GM23338 (cell line): ENCODE measurements at regions not wholly inside any gene's neighbourhood (a gene's known extent, or its start where the extent isn't known, plus 50 kb on each side); places are given as distances from the start of the nearest gene placed in this dataset.

Source experiments
- ATAC-seq: fragments of 200-7000 bp; cut with Tn5 transposase; 3 replicates; pipeline ENCODE4 v1.9.1; 2020
- DNase-seq: peaks from one replicate; pipeline ENCODE4 v3.0.0-alpha.2; 2015; ENCODE audit warnings: low spot score
- H2AFZ ChIP-seq: fragments of 200-600 bp; sonication (generic); 2 replicates; pipeline ENCODE4 v1.8.0; 2016; ENCODE audit warnings: antibody characterized with exemption, mild to moderate bottlenecking, moderate library complexity
- H3F3A ChIP-seq: fragments of 200-600 bp; sonication (generic); replicated peaks from 2 replicates; pipeline ENCODE4 v1.8.0; 2017; ENCODE audit warnings: antibody characterized with exemption, mixed run types, low read depth
- H3K27ac ChIP-seq: fragments of 200-600 bp; sonication (generic); 2 replicates; pipeline ENCODE4 v1.6.1; 2016; ENCODE audit warnings: low read depth
- H3K27me3 ChIP-seq: fragments of 200-600 bp; sonication (generic); 2 replicates; pipeline ENCODE4 v1.8.0; 2016; ENCODE audit warnings: mild to moderate bottlenecking, mixed run types, moderate library complexity; ENCODE audit not compliant: insufficient read depth
- H3K36me3 ChIP-seq: fragments of 200-600 bp; sonication (generic); 2 replicates; pipeline ENCODE4 v1.8.0; 2016; ENCODE audit warnings: mild to moderate bottlenecking; ENCODE audit not compliant: insufficient read depth
- H3K4me1 ChIP-seq: fragments of 200-600 bp; sonication (generic); 2 replicates; pipeline ENCODE4 v1.8.0; 2016; ENCODE audit warnings: mild to moderate bottlenecking, moderate library complexity; ENCODE audit not compliant: insufficient read depth
- H3K4me2 ChIP-seq: fragments of 200-600 bp; sonication (generic); 2 replicates; pipeline ENCODE4 v1.7.1; 2017; ENCODE audit warnings: mixed run types
- H3K4me3 ChIP-seq: fragments of 200-600 bp; sonication (generic); 2 replicates; pipeline ENCODE4 v1.6.1; 2016; ENCODE audit warnings: mixed run types
- H3K79me2 ChIP-seq: fragments of 200-600 bp; sonication (generic); replicated peaks from 2 replicates; pipeline ENCODE4 v1.8.0; 2017; ENCODE audit warnings: mild to moderate bottlenecking; ENCODE audit not compliant: insufficient read depth
- H3K9me2 ChIP-seq: fragments of 200-600 bp; sonication (generic); 2 replicates; pipeline ENCODE4 v1.8.0; 2017; ENCODE audit not compliant: insufficient read depth
- H4K20me1 ChIP-seq: fragments of 200-600 bp; sonication (generic); replicated peaks from 2 replicates; pipeline ENCODE4 v1.8.0; 2017; ENCODE audit warnings: mild to moderate bottlenecking; ENCODE audit not compliant: insufficient read depth
- H3K27ac Mint-ChIP-seq: 2 replicates; pipeline ENCODE4 v1.8.0; 2020; ENCODE audit warnings: inconsistent platforms, mild to moderate bottlenecking, moderate library complexity, mixed read lengths
- H3K27me3 Mint-ChIP-seq: 3 replicates; pipeline ENCODE4 v1.8.0; 2022; ENCODE audit warnings: low read depth, mild to moderate bottlenecking, moderate library complexity, mixed read lengths, inconsistent platforms; ENCODE audit not compliant: insufficient read depth, poor library complexity
- H3K36me3 Mint-ChIP-seq: 3 replicates; pipeline ENCODE4 v1.8.0; 2021; ENCODE audit warnings: low read depth, mild to moderate bottlenecking, inconsistent platforms, moderate library complexity, mixed read lengths
- H3K4me1 Mint-ChIP-seq: 3 replicates; pipeline ENCODE4 v1.8.0; 2020; ENCODE audit warnings: mild to moderate bottlenecking, inconsistent platforms, mixed read lengths
- H3K4me3 Mint-ChIP-seq: 3 replicates; pipeline ENCODE4 v1.8.0; 2021; ENCODE audit warnings: moderate library complexity, mild to moderate bottlenecking, inconsistent platforms, mixed read lengths
- H3K9me3 Mint-ChIP-seq: 3 replicates; pipeline ENCODE4 v1.8.0; 2020; ENCODE audit warnings: moderate library complexity, mild to moderate bottlenecking, inconsistent platforms, mixed read lengths
- CREB1 ChIP-seq: fragments of 250-450 bp; sonication (Bioruptor Pico); IDR thresholded peaks from 2 replicates; pipeline ENCODE4 v1.5.0; 2020; ENCODE audit warnings: low read depth, mild to moderate bottlenecking, moderate library complexity
- EZH2 ChIP-seq: fragments of 200-600 bp; sonication (generic); IDR thresholded peaks from one replicate; pipeline ENCODE4 v1.8.0; 2017; ENCODE audit warnings: antibody characterized with exemption, mild to moderate bottlenecking, low read depth; ENCODE audit not compliant: unreplicated experiment
- EZH2phosphoT487 ChIP-seq: fragments of 200-600 bp; sonication (generic); IDR thresholded peaks from one replicate; pipeline ENCODE4 v1.8.1; 2018; ENCODE audit warnings: antibody characterized with exemption; ENCODE audit not compliant: unreplicated experiment
- NANOG ChIP-seq: IDR thresholded peaks from 2 replicates; pipeline ENCODE4 v1.6.1; 2016; ENCODE audit warnings: antibody characterized with exemption, borderline replicate concordance
- POLR2AphosphoS5 ChIP-seq: IDR thresholded peaks from 2 replicates; pipeline ENCODE4 v1.6.1; 2016; ENCODE audit warnings: antibody characterized with exemption, low read depth
- ZNF331 ChIP-seq: fragments of 250-450 bp; sonication (Bioruptor Pico); IDR thresholded peaks from 2 replicates; pipeline ENCODE4 v1.5.0; 2020; ENCODE audit warnings: low read depth, mild to moderate bottlenecking, moderate library complexity
- TF ChIP-seq, protein P1 (sequence below): IDR thresholded peaks from 2 replicates; pipeline ENCODE4 v1.6.1; 2016; ENCODE audit warnings: antibody characterized with exemption
- TF ChIP-seq, protein P2 (sequence below): fragments of 250-450 bp; sonication (Bioruptor Pico); IDR thresholded peaks from 2 replicates; pipeline ENCODE4 v1.5.0; 2020; ENCODE audit warnings: mild to moderate bottlenecking, moderate library complexity
- TF ChIP-seq, protein P3 (sequence below), 2 experiments: fragments of 200-600 bp in 1 of 2; sonication (generic) in 1 of 2; conservative IDR thresholded peaks; 2 replicates each; pipeline versions ENCODE4 v1.5.1 to v1.6.1; 2016 to 2017; ENCODE audit warnings: antibody characterized with exemption in 2 of 2, low read depth in 2 of 2, mild to moderate bottlenecking in 2 of 2, moderate library complexity in 1 of 2
- TF ChIP-seq, protein P4 (sequence below): IDR thresholded peaks from one replicate; pipeline ENCODE4 v1.6.1; 2018; ENCODE audit warnings: antibody characterized with exemption; ENCODE audit not compliant: unreplicated experiment

DNA sequence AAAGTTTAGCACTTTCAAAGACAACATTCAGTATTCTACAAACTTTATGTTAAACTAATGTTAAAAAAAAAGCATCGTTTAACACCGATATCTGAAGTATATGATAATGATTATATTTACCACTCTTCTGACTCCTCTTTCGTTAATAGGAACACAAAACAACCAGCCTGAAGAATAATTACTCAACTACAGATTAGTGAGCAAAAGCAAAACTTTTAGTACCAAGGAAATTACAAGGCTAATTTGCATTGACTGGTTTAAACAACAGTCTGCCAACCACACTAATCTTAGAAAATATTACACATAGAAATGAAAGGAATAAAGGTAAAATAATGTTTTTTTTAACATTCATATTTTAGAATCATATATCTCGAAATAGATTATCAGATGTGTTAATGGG is 500.7 kb downstream of the LMO4 start:
- no peak for DNase-seq
- no peaks in the 10 kb centered on the region for H3K27me3 ChIP-seq
- no peaks in the 10 kb centered on the region for H3K36me3 ChIP-seq
- H3K4me1 ChIP-seq, result no peaks in the 10 kb centered on the region
- no peaks in the 10 kb centered on the region for H3K79me2 ChIP-seq
- ATAC-seq, result no peak
- TF ChIP-seq POLR2AphosphoS5 (no peak), NANOG (no peak), EZH2 (no peak), EZH2phosphoT487 (no peak), CREB1 (CRISPR knock-in tag) (no peak), ZNF331 (CRISPR knock-in tag) (no peak)
- TF ChIP-seq, protein P1, sequence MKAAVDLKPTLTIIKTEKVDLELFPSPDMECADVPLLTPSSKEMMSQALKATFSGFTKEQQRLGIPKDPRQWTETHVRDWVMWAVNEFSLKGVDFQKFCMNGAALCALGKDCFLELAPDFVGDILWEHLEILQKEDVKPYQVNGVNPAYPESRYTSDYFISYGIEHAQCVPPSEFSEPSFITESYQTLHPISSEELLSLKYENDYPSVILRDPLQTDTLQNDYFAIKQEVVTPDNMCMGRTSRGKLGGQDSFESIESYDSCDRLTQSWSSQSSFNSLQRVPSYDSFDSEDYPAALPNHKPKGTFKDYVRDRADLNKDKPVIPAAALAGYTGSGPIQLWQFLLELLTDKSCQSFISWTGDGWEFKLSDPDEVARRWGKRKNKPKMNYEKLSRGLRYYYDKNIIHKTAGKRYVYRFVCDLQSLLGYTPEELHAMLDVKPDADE, result no peak
- TF ChIP-seq, protein P2, sequence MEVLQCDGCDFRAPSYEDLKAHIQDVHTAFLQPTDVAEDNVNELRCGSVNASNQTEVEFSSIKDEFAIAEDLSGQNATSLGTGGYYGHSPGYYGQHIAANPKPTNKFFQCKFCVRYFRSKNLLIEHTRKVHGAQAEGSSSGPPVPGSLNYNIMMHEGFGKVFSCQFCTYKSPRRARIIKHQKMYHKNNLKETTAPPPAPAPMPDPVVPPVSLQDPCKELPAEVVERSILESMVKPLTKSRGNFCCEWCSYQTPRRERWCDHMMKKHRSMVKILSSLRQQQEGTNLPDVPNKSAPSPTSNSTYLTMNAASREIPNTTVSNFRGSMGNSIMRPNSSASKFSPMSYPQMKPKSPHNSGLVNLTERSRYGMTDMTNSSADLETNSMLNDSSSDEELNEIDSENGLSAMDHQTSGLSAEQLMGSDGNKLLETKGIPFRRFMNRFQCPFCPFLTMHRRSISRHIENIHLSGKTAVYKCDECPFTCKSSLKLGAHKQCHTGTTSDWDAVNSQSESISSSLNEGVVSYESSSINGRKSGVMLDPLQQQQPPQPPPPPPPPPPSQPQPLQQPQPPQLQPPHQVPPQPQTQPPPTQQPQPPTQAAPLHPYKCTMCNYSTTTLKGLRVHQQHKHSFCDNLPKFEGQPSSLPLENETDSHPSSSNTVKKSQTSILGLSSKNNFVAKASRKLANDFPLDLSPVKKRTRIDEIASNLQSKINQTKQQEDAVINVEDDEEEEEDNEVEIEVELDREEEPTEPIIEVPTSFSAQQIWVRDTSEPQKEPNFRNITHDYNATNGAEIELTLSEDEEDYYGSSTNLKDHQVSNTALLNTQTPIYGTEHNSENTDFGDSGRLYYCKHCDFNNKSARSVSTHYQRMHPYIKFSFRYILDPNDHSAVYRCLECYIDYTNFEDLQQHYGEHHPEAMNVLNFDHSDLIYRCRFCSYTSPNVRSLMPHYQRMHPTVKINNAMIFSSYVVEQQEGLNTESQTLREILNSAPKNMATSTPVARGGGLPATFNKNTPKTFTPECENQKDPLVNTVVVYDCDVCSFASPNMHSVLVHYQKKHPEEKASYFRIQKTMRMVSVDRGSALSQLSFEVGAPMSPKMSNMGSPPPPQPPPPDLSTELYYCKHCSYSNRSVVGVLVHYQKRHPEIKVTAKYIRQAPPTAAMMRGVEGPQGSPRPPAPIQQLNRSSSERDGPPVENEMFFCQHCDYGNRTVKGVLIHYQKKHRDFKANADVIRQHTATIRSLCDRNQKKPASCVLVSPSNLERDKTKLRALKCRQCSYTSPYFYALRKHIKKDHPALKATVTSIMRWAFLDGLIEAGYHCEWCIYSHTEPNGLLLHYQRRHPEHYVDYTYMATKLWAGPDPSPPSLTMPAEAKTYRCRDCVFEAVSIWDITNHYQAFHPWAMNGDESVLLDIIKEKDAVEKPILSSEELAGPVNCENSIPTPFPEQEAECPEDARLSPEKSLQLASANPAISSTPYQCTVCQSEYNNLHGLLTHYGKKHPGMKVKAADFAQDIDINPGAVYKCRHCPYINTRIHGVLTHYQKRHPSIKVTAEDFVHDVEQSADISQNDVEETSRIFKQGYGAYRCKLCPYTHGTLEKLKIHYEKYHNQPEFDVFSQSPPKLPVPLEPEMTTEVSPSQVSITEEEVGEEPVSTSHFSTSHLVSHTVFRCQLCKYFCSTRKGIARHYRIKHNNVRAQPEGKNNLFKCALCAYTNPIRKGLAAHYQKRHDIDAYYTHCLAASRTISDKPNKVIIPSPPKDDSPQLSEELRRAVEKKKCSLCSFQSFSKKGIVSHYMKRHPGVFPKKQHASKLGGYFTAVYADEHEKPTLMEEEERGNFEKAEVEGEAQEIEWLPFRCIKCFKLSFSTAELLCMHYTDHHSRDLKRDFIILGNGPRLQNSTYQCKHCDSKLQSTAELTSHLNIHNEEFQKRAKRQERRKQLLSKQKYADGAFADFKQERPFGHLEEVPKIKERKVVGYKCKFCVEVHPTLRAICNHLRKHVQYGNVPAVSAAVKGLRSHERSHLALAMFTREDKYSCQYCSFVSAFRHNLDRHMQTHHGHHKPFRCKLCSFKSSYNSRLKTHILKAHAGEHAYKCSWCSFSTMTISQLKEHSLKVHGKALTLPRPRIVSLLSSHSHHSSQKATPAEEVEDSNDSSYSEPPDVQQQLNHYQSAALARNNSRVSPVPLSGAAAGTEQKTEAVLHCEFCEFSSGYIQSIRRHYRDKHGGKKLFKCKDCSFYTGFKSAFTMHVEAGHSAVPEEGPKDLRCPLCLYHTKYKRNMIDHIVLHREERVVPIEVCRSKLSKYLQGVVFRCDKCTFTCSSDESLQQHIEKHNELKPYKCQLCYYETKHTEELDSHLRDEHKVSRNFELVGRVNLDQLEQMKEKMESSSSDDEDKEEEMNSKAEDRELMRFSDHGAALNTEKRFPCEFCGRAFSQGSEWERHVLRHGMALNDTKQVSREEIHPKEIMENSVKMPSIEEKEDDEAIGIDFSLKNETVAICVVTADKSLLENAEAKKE (CRISPR knock-in tag), result no peak
- TF ChIP-seq, protein P3, sequence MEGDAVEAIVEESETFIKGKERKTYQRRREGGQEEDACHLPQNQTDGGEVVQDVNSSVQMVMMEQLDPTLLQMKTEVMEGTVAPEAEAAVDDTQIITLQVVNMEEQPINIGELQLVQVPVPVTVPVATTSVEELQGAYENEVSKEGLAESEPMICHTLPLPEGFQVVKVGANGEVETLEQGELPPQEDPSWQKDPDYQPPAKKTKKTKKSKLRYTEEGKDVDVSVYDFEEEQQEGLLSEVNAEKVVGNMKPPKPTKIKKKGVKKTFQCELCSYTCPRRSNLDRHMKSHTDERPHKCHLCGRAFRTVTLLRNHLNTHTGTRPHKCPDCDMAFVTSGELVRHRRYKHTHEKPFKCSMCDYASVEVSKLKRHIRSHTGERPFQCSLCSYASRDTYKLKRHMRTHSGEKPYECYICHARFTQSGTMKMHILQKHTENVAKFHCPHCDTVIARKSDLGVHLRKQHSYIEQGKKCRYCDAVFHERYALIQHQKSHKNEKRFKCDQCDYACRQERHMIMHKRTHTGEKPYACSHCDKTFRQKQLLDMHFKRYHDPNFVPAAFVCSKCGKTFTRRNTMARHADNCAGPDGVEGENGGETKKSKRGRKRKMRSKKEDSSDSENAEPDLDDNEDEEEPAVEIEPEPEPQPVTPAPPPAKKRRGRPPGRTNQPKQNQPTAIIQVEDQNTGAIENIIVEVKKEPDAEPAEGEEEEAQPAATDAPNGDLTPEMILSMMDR (conservative IDR thresholded peaks at IDR 0.05; ENCODE audit: low read depth in 2 of 2), result no peak
- TF ChIP-seq, protein P4, sequence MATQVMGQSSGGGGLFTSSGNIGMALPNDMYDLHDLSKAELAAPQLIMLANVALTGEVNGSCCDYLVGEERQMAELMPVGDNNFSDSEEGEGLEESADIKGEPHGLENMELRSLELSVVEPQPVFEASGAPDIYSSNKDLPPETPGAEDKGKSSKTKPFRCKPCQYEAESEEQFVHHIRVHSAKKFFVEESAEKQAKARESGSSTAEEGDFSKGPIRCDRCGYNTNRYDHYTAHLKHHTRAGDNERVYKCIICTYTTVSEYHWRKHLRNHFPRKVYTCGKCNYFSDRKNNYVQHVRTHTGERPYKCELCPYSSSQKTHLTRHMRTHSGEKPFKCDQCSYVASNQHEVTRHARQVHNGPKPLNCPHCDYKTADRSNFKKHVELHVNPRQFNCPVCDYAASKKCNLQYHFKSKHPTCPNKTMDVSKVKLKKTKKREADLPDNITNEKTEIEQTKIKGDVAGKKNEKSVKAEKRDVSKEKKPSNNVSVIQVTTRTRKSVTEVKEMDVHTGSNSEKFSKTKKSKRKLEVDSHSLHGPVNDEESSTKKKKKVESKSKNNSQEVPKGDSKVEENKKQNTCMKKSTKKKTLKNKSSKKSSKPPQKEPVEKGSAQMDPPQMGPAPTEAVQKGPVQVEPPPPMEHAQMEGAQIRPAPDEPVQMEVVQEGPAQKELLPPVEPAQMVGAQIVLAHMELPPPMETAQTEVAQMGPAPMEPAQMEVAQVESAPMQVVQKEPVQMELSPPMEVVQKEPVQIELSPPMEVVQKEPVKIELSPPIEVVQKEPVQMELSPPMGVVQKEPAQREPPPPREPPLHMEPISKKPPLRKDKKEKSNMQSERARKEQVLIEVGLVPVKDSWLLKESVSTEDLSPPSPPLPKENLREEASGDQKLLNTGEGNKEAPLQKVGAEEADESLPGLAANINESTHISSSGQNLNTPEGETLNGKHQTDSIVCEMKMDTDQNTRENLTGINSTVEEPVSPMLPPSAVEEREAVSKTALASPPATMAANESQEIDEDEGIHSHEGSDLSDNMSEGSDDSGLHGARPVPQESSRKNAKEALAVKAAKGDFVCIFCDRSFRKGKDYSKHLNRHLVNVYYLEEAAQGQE, result no peak
- no peaks in the 10 kb centered on the region for H3K27me3 Mint-ChIP-seq
- no peaks in the 10 kb centered on the region for H3K9me3 Mint-ChIP-seq
- no peak overlapping the region for H3K4me3 Mint-ChIP-seq
- no peaks in the 10 kb centered on the region for H4K20me1 ChIP-seq
- H3K36me3 Mint-ChIP-seq, result no peaks in the 10 kb centered on the region
- no peak overlapping the region for H3K4me2 ChIP-seq
- H3K4me1 Mint-ChIP-seq, result no peaks in the 10 kb centered on the region; the same call in 2 of the 3 replicates
- H3K9me2 ChIP-seq, result no peaks in the 10 kb centered on the region; the same call in 1 of the 2 replicates
- H3K27ac ChIP-seq, result no peak overlapping the region
- H3K27ac Mint-ChIP-seq, result no peak overlapping the region
- no peak overlapping the region for H3K4me3 ChIP-seq
- no peaks in the 10 kb centered on the region for H3F3A ChIP-seq
- no peak overlapping the region for H2AFZ ChIP-seq
